HL-60 (cell line): ENCODE measurements at regions not wholly inside any gene's neighbourhood (a gene's known extent, or its start where the extent isn't known, plus 50 kb on each side); places are given as distances from the start of the nearest gene placed in this dataset.

Experiments
- DNase-seq, 2 experiments: peaks; one replicate each; pipeline ENCODE4 v3.0.0-alpha.2; 2010 to 2020; ENCODE audit warnings: low read depth in 1 of 2, low spot score in 1 of 2
- H3K27ac ChIP-seq: fragments of 250-450 bp; sonication (Bioruptor Pico); replicated peaks from 2 replicates; pipeline ENCODE4 v1.5.1; 2020; ENCODE audit warnings: mild to moderate bottlenecking, moderate library complexity
- H3K27me3 ChIP-seq: fragments of 250-450 bp; sonication (Bioruptor Pico); 2 replicates; pipeline ENCODE4 v1.5.1; 2021; ENCODE audit warnings: mild to moderate bottlenecking, moderate library complexity; ENCODE audit not compliant: insufficient read depth, poor library complexity, severe bottlenecking
- H3K4me3 ChIP-seq: replicated peaks from 2 replicates; pipeline ENCODE4 v1.5.1; 2011; ENCODE audit warnings: mild to moderate bottlenecking, control low read depth, low read length; ENCODE audit not compliant: insufficient read depth
- CTCF ChIP-seq: IDR thresholded peaks from one replicate; pipeline ENCODE4 v1.5.1; 2011; ENCODE audit warnings: low read length, control low read depth, inconsistent platforms; ENCODE audit not compliant: insufficient read depth
- GABPA ChIP-seq: IDR thresholded peaks from 2 replicates; pipeline ENCODE4 v1.6.1; 2012; ENCODE audit warnings: low read depth
- POLR2AphosphoS5 ChIP-seq: IDR thresholded peaks from 2 replicates; pipeline ENCODE4 v1.6.1; 2012; ENCODE audit warnings: low read depth
- REST ChIP-seq: IDR thresholded peaks from 2 replicates; pipeline ENCODE4 v1.6.1; 2012; ENCODE audit warnings: low read depth; ENCODE audit not compliant: insufficient replicate concordance
- SPI1 ChIP-seq: IDR thresholded peaks from 2 replicates; pipeline ENCODE4 v1.6.1; 2012; ENCODE audit warnings: low read depth, mild to moderate bottlenecking, borderline replicate concordance

GRCh38 chr2:64904413-64905329, 84.5 kb upstream of the SLC1A4 start:
- Histone ChIP-seq H3K27ac (peak overlapping the region; percentile 84), H3K4me3 (no peak overlapping the region), H3K27me3 (no peaks in the 10 kb centered on the region)
- peak in 1 of 2 experiments; percentile 83 for DNase-seq
- peak; percentile 54; the same call in 1 of the 2 replicates for TF ChIP-seq POLR2AphosphoS5
- TF ChIP-seq CTCF = no peak
- peak; percentile 34 for TF ChIP-seq SPI1
- no peak for TF ChIP-seq GABPA
- peak; percentile 45 for TF ChIP-seq REST

GRCh38 chr2:64905338-64906024, 83.7 kb upstream of the SLC1A4 start:
- TF ChIP-seq CTCF (no peak), POLR2AphosphoS5 (no peak), REST (no peak), SPI1 (no peak), GABPA (no peak)
- no peaks in the 10 kb centered on the region for H3K27me3 ChIP-seq
- H3K4me3 ChIP-seq = no peak overlapping the region
- DNase-seq = peak in 1 of 2 experiments; percentile 42
- peak overlapping the region; percentile 84 for H3K27ac ChIP-seq

GRCh38 chr2:64906853-64907536, 82.2 kb upstream of the SLC1A4 start:
- DNase-seq = no peak
- H3K27me3 ChIP-seq = no peaks in the 10 kb centered on the region
- TF ChIP-seq POLR2AphosphoS5 (no peak), REST (no peak), SPI1 (no peak), CTCF (no peak), GABPA (no peak)
- no peak overlapping the region for H3K27ac ChIP-seq
- H3K4me3 ChIP-seq = no peak overlapping the region
